PC-3 (cell line): ENCODE measurements at regions not wholly inside any gene's neighbourhood (a gene's known extent, or its start where the extent isn't known, plus 50 kb on each side); places are given as distances from the start of the nearest gene placed in this dataset.

Source experiments
- ATAC-seq: fragments of 200-7000 bp; cut with Tn5 transposase; 2 replicates; pipeline ENCODE4 v1.9.1; 2020; ENCODE audit warnings: mild to moderate bottlenecking, moderate library complexity
- BruUV-seq: library from RNA; stranded (reverse); fragments of 400-500 nt; replicated peaks from 2 replicates; lab custom pipeline; 2021; lab: Mats Ljungman, UMichigan
- CTCF ChIA-PET: fragments of 300-600 bp; sonication (Branson Sonifier 250); formaldehyde crosslinking; loops from one replicate; lab custom pipeline; 2022; ENCODE audit warnings: antibody characterized with exemption; lab: Charles Lee
- POLR2A ChIA-PET: fragments of 300-600 bp; sonication (Branson Sonifier 250); formaldehyde crosslinking; loops from one replicate; lab custom pipeline; 2022; ENCODE audit warnings: antibody characterized with exemption; ENCODE audit not compliant: unreplicated experiment; lab: Charles Lee
- DNase-seq: peaks from one replicate; pipeline ENCODE4 v3.0.0-alpha.2; 2015
- H2AFZ ChIP-seq: fragments of 300-600 bp; sonication (generic); 2 replicates; pipeline ENCODE4 v1.6.0; 2016; ENCODE audit warnings: antibody characterized with exemption, low read length
- H3F3A ChIP-seq: fragments of 300-600 bp; sonication (generic); one replicate; pipeline ENCODE4 v1.6.0; 2017; ENCODE audit warnings: antibody characterized with exemption, low read length, control low read depth, mild to moderate bottlenecking; ENCODE audit not compliant: unreplicated experiment
- H3K27ac ChIP-seq: fragments of 300-600 bp; sonication (generic); 2 replicates; pipeline ENCODE4 v1.5.1; 2016; ENCODE audit warnings: mild to moderate bottlenecking, low read length
- H3K27me3 ChIP-seq: fragments of 300-600 bp; sonication (generic); 2 replicates; pipeline ENCODE4 v1.6.1; 2016; ENCODE audit warnings: low read length, mixed read lengths
- H3K36me3 ChIP-seq: fragments of 300-600 bp; sonication (generic); 2 replicates; pipeline ENCODE4 v1.6.1; 2016; ENCODE audit warnings: low read depth, mixed run types, low read length, mixed read lengths
- H3K4me1 ChIP-seq: fragments of 300-600 bp; sonication (generic); 2 replicates; pipeline ENCODE4 v1.5.1; 2016; ENCODE audit warnings: low read length; ENCODE audit not compliant: insufficient read depth
- H3K4me2 ChIP-seq: fragments of 300-600 bp; sonication (generic); 2 replicates; pipeline ENCODE4 v1.6.0; 2016; ENCODE audit warnings: low read length
- H3K4me3 ChIP-seq: fragments of 300-600 bp; sonication (generic); 2 replicates; pipeline ENCODE4 v1.5.1; 2016; ENCODE audit warnings: mild to moderate bottlenecking, low read length, mixed read lengths
- H3K79me2 ChIP-seq: fragments of 300-600 bp; sonication (generic); 2 replicates; pipeline ENCODE4 v1.6.1; 2017; ENCODE audit warnings: low read length, mixed read lengths
- H3K9ac ChIP-seq: fragments of 300-600 bp; sonication (generic); 2 replicates; pipeline ENCODE4 v1.6.0; 2016; ENCODE audit warnings: mild to moderate bottlenecking, low read length
- H3K9me2 ChIP-seq: fragments of 300-600 bp; sonication (generic); replicated peaks from 2 replicates; pipeline ENCODE4 v1.6.1; 2016; ENCODE audit warnings: mixed run types, low read length, mixed read lengths
- H3K9me3 ChIP-seq: fragments of 300-600 bp; sonication (generic); 2 replicates; pipeline ENCODE4 v1.6.1; 2016; ENCODE audit warnings: low read length, mixed read lengths
- H4K20me1 ChIP-seq: fragments of 300-600 bp; sonication (generic); 2 replicates; pipeline ENCODE4 v1.6.1; 2016; ENCODE audit warnings: low read length, mixed read lengths
- EZH2 ChIP-seq: fragments of 300-600 bp; sonication (generic); IDR thresholded peaks from one replicate; pipeline ENCODE4 v1.6.1; 2017; ENCODE audit warnings: antibody characterized with exemption, mild to moderate bottlenecking, low read length; ENCODE audit not compliant: unreplicated experiment
- EZH2phosphoT487 ChIP-seq: fragments of 300-600 bp; sonication (generic); IDR thresholded peaks from 2 replicates; pipeline ENCODE4 v1.6.1; 2018; ENCODE audit warnings: mild to moderate bottlenecking, antibody characterized with exemption, low read length, borderline replicate concordance
- intact Hi-C: fragments of 100-400 bp; cut with micrococcal nuclease; formaldehyde crosslinking; loops from 2 replicates; pipeline ENCODE4 v1.9.0; 2023
- TF ChIP-seq, protein P1 (sequence below): fragments of 300-600 bp; sonication (generic); conservative IDR thresholded peaks from 2 replicates; pipeline ENCODE4 v1.5.1; 2017; ENCODE audit warnings: antibody characterized with exemption, low read depth, mild to moderate bottlenecking, low read length

DNA sequence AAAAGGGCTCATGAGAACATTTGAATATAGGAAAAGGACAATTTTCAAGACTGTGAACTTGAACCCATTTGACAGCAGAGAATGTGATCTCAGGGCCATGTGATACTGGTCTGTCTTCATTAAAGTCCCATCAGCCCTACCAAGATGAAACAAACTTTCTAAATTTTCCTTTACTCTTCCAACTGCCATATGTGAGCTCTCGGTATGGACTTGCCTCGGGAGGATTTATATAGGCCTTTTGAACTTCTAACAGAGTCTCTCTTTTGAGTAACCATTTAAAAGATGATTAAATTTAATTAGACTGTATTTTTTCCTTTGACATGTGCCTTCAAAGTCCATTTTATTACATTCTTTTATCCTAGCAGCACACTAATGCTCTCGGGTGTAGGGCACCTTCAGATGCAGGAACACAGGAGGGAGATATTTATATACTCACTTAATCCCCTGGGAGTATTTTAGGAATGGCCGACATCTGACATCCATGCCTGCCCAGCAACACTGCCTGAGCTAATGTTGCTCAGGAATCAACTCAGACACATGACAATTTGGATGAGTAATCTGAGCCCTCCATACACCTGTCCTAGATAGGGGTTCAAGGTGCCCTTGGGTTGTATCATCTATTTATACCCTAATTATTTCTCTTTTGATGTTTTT lies 155.0 kb downstream of the SLC7A11 start:
- ATAC-seq = no peak
- TF ChIP-seq, protein P1, sequence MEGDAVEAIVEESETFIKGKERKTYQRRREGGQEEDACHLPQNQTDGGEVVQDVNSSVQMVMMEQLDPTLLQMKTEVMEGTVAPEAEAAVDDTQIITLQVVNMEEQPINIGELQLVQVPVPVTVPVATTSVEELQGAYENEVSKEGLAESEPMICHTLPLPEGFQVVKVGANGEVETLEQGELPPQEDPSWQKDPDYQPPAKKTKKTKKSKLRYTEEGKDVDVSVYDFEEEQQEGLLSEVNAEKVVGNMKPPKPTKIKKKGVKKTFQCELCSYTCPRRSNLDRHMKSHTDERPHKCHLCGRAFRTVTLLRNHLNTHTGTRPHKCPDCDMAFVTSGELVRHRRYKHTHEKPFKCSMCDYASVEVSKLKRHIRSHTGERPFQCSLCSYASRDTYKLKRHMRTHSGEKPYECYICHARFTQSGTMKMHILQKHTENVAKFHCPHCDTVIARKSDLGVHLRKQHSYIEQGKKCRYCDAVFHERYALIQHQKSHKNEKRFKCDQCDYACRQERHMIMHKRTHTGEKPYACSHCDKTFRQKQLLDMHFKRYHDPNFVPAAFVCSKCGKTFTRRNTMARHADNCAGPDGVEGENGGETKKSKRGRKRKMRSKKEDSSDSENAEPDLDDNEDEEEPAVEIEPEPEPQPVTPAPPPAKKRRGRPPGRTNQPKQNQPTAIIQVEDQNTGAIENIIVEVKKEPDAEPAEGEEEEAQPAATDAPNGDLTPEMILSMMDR = no peak
- no peak for TF ChIP-seq EZH2
- no peak for TF ChIP-seq EZH2phosphoT487
- POLR2A ChIA-PET = no interaction called here

DNA sequence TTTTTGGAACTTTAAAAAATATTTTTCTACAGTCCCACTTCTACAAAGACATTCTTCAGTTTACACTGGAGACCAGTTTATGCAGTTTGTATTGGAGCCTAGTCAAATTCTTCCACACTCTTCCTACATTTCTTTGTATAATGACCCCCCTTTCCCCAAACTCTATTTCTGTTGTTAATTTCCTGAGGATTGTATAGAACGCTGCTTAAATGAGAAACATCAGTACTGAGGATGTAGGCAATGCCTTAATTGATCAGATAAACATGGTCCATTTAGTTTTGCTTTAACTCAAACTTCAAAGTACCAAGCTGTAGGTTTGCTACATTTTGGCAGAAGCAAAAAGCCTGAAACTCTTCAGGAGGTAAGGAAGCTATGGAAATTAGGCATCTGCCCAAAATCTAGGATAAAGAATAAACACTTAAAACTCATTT lies 155.5 kb downstream of the SLC7A11 start:
- Histone ChIP-seq H3K9ac (no peak overlapping the region), H3K36me3 (no peaks in the 10 kb centered on the region), H3K4me1 (peaks cover 4% of the 10 kb centered on the region; the same call in 1 of the 2 replicates), H3K27me3 (no peaks in the 10 kb centered on the region), H3K9me3 (no peaks in the 10 kb centered on the region), H3K27ac (no peak overlapping the region), H3F3A (no peaks in the 10 kb centered on the region), H3K9me2 (no peaks in the 10 kb centered on the region), H4K20me1 (no peaks in the 10 kb centered on the region), H2AFZ (no peak overlapping the region), H3K79me2 (no peaks in the 10 kb centered on the region), H3K4me2 (no peak overlapping the region), H3K4me3 (no peak overlapping the region)
- POLR2A ChIA-PET = no interaction called here
- no peak for DNase-seq
- BruUV-seq = no TSS peak
- CTCF ChIA-PET = no interaction called here
- no peak for ATAC-seq
- TF ChIP-seq, protein P1 = no peak
- TF ChIP-seq EZH2phosphoT487 (no peak), EZH2 (no peak)
- intact Hi-C loops = no loop called here

More for the DNA sequence above, 155.0 kb downstream of the SLC7A11 start:
- H3K79me2 ChIP-seq = no peaks in the 10 kb centered on the region
- CTCF ChIA-PET = no interaction called here
- H3K9ac ChIP-seq = no peak overlapping the region
- H3K27ac ChIP-seq = no peak overlapping the region
- no peaks in the 10 kb centered on the region for H4K20me1 ChIP-seq
- H3K9me3 ChIP-seq = no peaks in the 10 kb centered on the region
- no peak overlapping the region for H2AFZ ChIP-seq
- no peaks in the 10 kb centered on the region for H3K9me2 ChIP-seq
- peaks cover 4% of the 10 kb centered on the region; the same call in 1 of the 2 replicates for H3K4me1 ChIP-seq
- H3K4me3 ChIP-seq = no peak overlapping the region
- no peak for DNase-seq
- intact Hi-C loops = no loop called here
- no peaks in the 10 kb centered on the region for H3K27me3 ChIP-seq
- H3K4me2 ChIP-seq = no peak overlapping the region
- no peaks in the 10 kb centered on the region for H3K36me3 ChIP-seq
- BruUV-seq = no TSS peak
- H3F3A ChIP-seq = no peaks in the 10 kb centered on the region

DNA sequence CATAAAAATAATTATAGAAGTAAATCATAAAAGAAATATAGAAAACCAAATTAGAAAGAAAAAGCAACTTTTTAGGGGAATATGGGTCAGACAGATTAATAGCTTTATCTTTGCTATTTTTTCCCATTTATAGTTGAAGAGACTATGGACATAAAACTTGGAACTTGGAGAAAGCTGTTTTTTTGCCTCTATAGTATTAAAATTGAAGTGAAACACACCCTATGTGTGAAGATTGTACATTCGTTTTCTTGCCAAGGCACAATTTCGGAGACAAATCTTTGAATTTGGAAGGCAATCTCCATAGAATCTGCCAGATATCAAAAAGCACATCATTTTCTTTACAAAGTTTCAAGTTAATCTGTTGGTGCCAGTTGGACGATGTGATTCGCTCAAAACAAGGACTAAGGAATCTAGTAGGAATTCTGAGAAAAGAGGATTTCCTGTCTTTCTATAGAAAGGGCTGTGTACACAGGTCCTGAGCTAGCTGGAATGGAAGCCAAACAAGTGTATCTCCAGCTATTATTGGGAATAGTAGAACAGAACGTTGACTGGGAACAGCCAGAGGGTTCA lies 156.3 kb downstream of the SLC7A11 start:
- Histone ChIP-seq H3K27me3 (no peaks in the 10 kb centered on the region), H4K20me1 (no peaks in the 10 kb centered on the region), H3K9me2 (no peaks in the 10 kb centered on the region), H3K4me3 (no peak overlapping the region), H3K36me3 (no peaks in the 10 kb centered on the region), H3K4me2 (no peak overlapping the region), H2AFZ (no peak overlapping the region), H3F3A (no peaks in the 10 kb centered on the region), H3K4me1 (peaks cover 4% of the 10 kb centered on the region; the same call in 1 of the 2 replicates), H3K9me3 (no peaks in the 10 kb centered on the region), H3K27ac (no peak overlapping the region), H3K79me2 (no peaks in the 10 kb centered on the region), H3K9ac (no peak overlapping the region)
- ATAC-seq = no peak
- intact Hi-C loops = no loop called here
- POLR2A ChIA-PET = no interaction called here
- TF ChIP-seq, protein P1 = no peak
- TF ChIP-seq EZH2 = no peak
- TF ChIP-seq EZH2phosphoT487 = no peak
- DNase-seq = no peak
- CTCF ChIA-PET = no interaction called here
- BruUV-seq = no TSS peak
